Neural progenitor cell (in vitro differentiated cells): ENCODE measurements at regions not wholly inside any gene's neighbourhood (a gene's known extent, or its start where the extent isn't known, plus 50 kb on each side); places are given as distances from the start of the nearest gene placed in this dataset.

Experiments
- DNase-seq: peaks from one replicate; pipeline ENCODE4 v3.0.0-alpha.2; 2016; ENCODE audit warnings: low spot score
- H2AFZ ChIP-seq: fragments of 200-600 bp; sonication (generic); replicated peaks from 2 replicates; pipeline ENCODE4 v1.6.1; 2016; ENCODE audit warnings: antibody characterized with exemption
- H3F3A ChIP-seq: fragments of 200-600 bp; sonication (generic); 2 replicates; pipeline ENCODE4 v1.6.1; 2016; ENCODE audit warnings: antibody characterized with exemption, low read depth
- H3K27ac ChIP-seq: fragments of 200-600 bp; sonication (generic); 2 replicates; pipeline ENCODE4 v1.5.1; 2016; ENCODE audit warnings: mild to moderate bottlenecking
- H3K27me3 ChIP-seq: fragments of 200-600 bp; sonication (generic); 2 replicates; pipeline ENCODE4 v1.6.1; 2016; ENCODE audit warnings: mild to moderate bottlenecking, moderate library complexity
- H3K36me3 ChIP-seq: fragments of 200-600 bp; sonication (generic); 2 replicates; pipeline ENCODE4 v1.5.1; 2016
- H3K4me1 ChIP-seq: fragments of 200-600 bp; sonication (generic); 2 replicates; pipeline ENCODE4 v1.6.1; 2016; ENCODE audit warnings: mixed run types
- H3K4me2 ChIP-seq: fragments of 200-600 bp; sonication (generic); 2 replicates; pipeline ENCODE4 v1.6.1; 2016
- H3K4me3 ChIP-seq: fragments of 200-600 bp; sonication (generic); 2 replicates; pipeline ENCODE4 v1.5.1; 2016
- H3K79me2 ChIP-seq: fragments of 200-600 bp; sonication (generic); 2 replicates; pipeline ENCODE4 v1.6.1; 2016; ENCODE audit warnings: low read depth
- H3K9ac ChIP-seq: fragments of 200-600 bp; sonication (generic); 2 replicates; pipeline ENCODE4 v1.6.1; 2016
- H3K9me3 ChIP-seq: fragments of 200-600 bp; sonication (generic); 2 replicates; pipeline ENCODE4 v1.5.1; 2016; ENCODE audit warnings: low read depth
- H4K20me1 ChIP-seq: fragments of 200-600 bp; sonication (generic); 2 replicates; pipeline ENCODE4 v1.6.1; 2016; ENCODE audit warnings: low read depth
- H3K27ac Mint-ChIP-seq: 3 replicates; pipeline ENCODE4 v1.8.0; 2021; ENCODE audit warnings: mixed read lengths
- H3K27me3 Mint-ChIP-seq: 2 replicates; pipeline ENCODE4 v1.8.0; 2022; ENCODE audit warnings: low read depth, mild to moderate bottlenecking, inconsistent platforms, moderate library complexity, mixed read lengths; ENCODE audit not compliant: insufficient read depth
- H3K36me3 Mint-ChIP-seq: 3 replicates; pipeline ENCODE4 v1.8.0; 2021; ENCODE audit warnings: mixed read lengths
- H3K4me1 Mint-ChIP-seq: 3 replicates; pipeline ENCODE4 v1.8.0; 2021; ENCODE audit warnings: mixed read lengths
- H3K4me3 Mint-ChIP-seq: 3 replicates; pipeline ENCODE4 v1.8.0; 2021; ENCODE audit warnings: mild to moderate bottlenecking, moderate library complexity, mixed read lengths
- H3K9me3 Mint-ChIP-seq: 3 replicates; pipeline ENCODE4 v1.8.0; 2020; ENCODE audit warnings: mixed read lengths
- CTCF ChIP-seq: fragments of 200-600 bp; sonication (generic); IDR thresholded peaks from 2 replicates; pipeline ENCODE4 v1.5.1; 2017; ENCODE audit warnings: antibody characterized with exemption, mild to moderate bottlenecking
- EZH2 ChIP-seq: fragments of 200-600 bp; sonication (generic); IDR thresholded peaks from 2 replicates; pipeline ENCODE4 v1.6.1; 2017; ENCODE audit warnings: antibody characterized with exemption, mild to moderate bottlenecking, moderate library complexity
- EZH2phosphoT487 ChIP-seq: fragments of 200-600 bp; sonication (generic); IDR thresholded peaks from 2 replicates; pipeline ENCODE4 v1.6.1; 2017; ENCODE audit warnings: antibody characterized with exemption

GRCh38 chr2:142308744-142309143 lies 177.9 kb upstream of the LRP1B start:
- H3K9me3 Mint-ChIP-seq, result peaks cover 15% of the 10 kb centered on the region
- Histone ChIP-seq H3F3A (no peaks in the 10 kb centered on the region), H3K36me3 (no peaks in the 10 kb centered on the region), H4K20me1 (no peaks in the 10 kb centered on the region), H3K27ac (no peak overlapping the region), H3K4me3 (no peak overlapping the region), H3K4me1 (no peaks in the 10 kb centered on the region), H3K79me2 (no peaks in the 10 kb centered on the region), H3K27me3 (no peaks in the 10 kb centered on the region), H2AFZ (no peak overlapping the region), H3K4me2 (no peak overlapping the region), H3K9me3 (no peaks in the 10 kb centered on the region), H3K9ac (no peak overlapping the region)
- DNase-seq, result no peak
- no peaks in the 10 kb centered on the region for H3K4me1 Mint-ChIP-seq
- H3K27me3 Mint-ChIP-seq, result peaks cover 3% of the 10 kb centered on the region
- no peaks in the 10 kb centered on the region for H3K36me3 Mint-ChIP-seq
- no peak for TF ChIP-seq EZH2phosphoT487
- no peak for TF ChIP-seq CTCF
- no peak for TF ChIP-seq EZH2
- no peak overlapping the region for H3K4me3 Mint-ChIP-seq
- H3K27ac Mint-ChIP-seq, result no peak overlapping the region

GRCh38 chr2:142307616-142308115 lies 176.8 kb upstream of the LRP1B start:
- DNase-seq, result no peak
- H3K4me3 Mint-ChIP-seq, result no peak overlapping the region
- H3K4me1 Mint-ChIP-seq, result no peaks in the 10 kb centered on the region
- Histone ChIP-seq H3K27ac (no peak overlapping the region), H4K20me1 (no peaks in the 10 kb centered on the region), H3K9ac (no peak overlapping the region), H3K36me3 (no peaks in the 10 kb centered on the region), H3K4me3 (no peak overlapping the region), H2AFZ (no peak overlapping the region), H3K27me3 (no peaks in the 10 kb centered on the region), H3K4me1 (no peaks in the 10 kb centered on the region), H3K9me3 (no peaks in the 10 kb centered on the region), H3K4me2 (no peak overlapping the region), H3K79me2 (no peaks in the 10 kb centered on the region), H3F3A (no peaks in the 10 kb centered on the region)
- peaks cover 15% of the 10 kb centered on the region for H3K9me3 Mint-ChIP-seq
- H3K27ac Mint-ChIP-seq, result no peak overlapping the region
- TF ChIP-seq CTCF (no peak), EZH2 (no peak), EZH2phosphoT487 (no peak)
- peaks cover 3% of the 10 kb centered on the region for H3K27me3 Mint-ChIP-seq
- H3K36me3 Mint-ChIP-seq, result no peaks in the 10 kb centered on the region

- Histone ChIP-seq H3K4me3 (no peak overlapping the region), H3F3A (no peaks in the 10 kb centered on the region), H3K27ac (no peak overlapping the region), H3K27me3 (no peaks in the 10 kb centered on the region), H3K9ac (no peak overlapping the region), H4K20me1 (no peaks in the 10 kb centered on the region), H3K79me2 (no peaks in the 10 kb centered on the region), H3K4me2 (no peak overlapping the region), H3K36me3 (no peaks in the 10 kb centered on the region), H2AFZ (no peak overlapping the region), H3K4me1 (no peaks in the 10 kb centered on the region), H3K9me3 (no peaks in the 10 kb centered on the region)
- DNase-seq, result no peak
- no peaks in the 10 kb centered on the region for H3K36me3 Mint-ChIP-seq
- H3K4me1 Mint-ChIP-seq, result no peaks in the 10 kb centered on the region
- no peak overlapping the region for H3K4me3 Mint-ChIP-seq
- H3K27me3 Mint-ChIP-seq, result peaks cover 3% of the 10 kb centered on the region
- TF ChIP-seq EZH2 (no peak), CTCF (no peak), EZH2phosphoT487 (no peak)
- H3K27ac Mint-ChIP-seq, result no peak overlapping the region
- peaks cover 15% of the 10 kb centered on the region for H3K9me3 Mint-ChIP-seq
These were observed 176.3 kb upstream of the LRP1B start for GRCh38 chr2:142307086-142307485.
